Liver (tissue), 7 donors: ENCODE measurements at regions not wholly inside any gene's neighbourhood (a gene's known extent, or its start where the extent isn't known, plus 50 kb on each side); places are given as distances from the start of the nearest gene placed in this dataset.

Source experiments
- DNase-seq: peaks from one replicate; pipeline ENCODE4 v3.0.0-alpha.2; 2017; ENCODE audit warnings: low spot score
- H3K27ac ChIP-seq, 2 donors: one replicate each; pipeline ENCODE4 v1.7.0; 2013; ENCODE audit warnings: inconsistent platforms in 2 of 2, low read length in 2 of 2, control low read depth in 1 of 2, low read depth in 1 of 2, mild to moderate bottlenecking in 1 of 2
- H3K27me3 ChIP-seq, 4 donors: one replicate each; pipeline versions ENCODE4 v1.6.1 to v1.7.0; 2013; ENCODE audit warnings: low read length in 3 of 4, inconsistent platforms in 1 of 4, mild to moderate bottlenecking in 1 of 4, moderate library complexity in 1 of 4; ENCODE audit not compliant: control insufficient read depth in 4 of 4, insufficient read depth in 4 of 4
- H3K36me3 ChIP-seq, 4 donors: one replicate each; pipeline versions ENCODE4 v1.6.1 to v1.7.0; 2013; ENCODE audit warnings: low read length in 3 of 4, mild to moderate bottlenecking in 3 of 4, low read depth in 1 of 4, moderate library complexity in 1 of 4; ENCODE audit not compliant: control insufficient read depth in 4 of 4, insufficient read depth in 3 of 4
- H3K4me1 ChIP-seq, 4 donors: one replicate each; pipeline versions ENCODE4 v1.6.1 to v1.7.0; 2013; ENCODE audit warnings: low read length in 3 of 4, mild to moderate bottlenecking in 3 of 4, moderate library complexity in 1 of 4; ENCODE audit not compliant: control insufficient read depth in 4 of 4, insufficient read depth in 4 of 4
- H3K4me3 ChIP-seq, 3 donors: one replicate each; pipeline versions ENCODE4 v1.6.1 to v1.7.0; 2013; ENCODE audit warnings: low read length in 3 of 3, control low read depth in 1 of 3, low read depth in 1 of 3, mild to moderate bottlenecking in 1 of 3
- H3K9ac ChIP-seq, 2 donors: one replicate each; pipeline ENCODE4 v1.7.0; 2013; ENCODE audit warnings: low read length in 2 of 2, mild to moderate bottlenecking in 2 of 2, moderate library complexity in 2 of 2, control low read depth in 1 of 2, low read depth in 1 of 2
- H3K9me3 ChIP-seq, 4 donors: one replicate each; pipeline versions ENCODE4 v1.6.1 to v1.7.0; 2013; ENCODE audit warnings: low read length in 3 of 4; ENCODE audit not compliant: control insufficient read depth in 4 of 4
- ATF3 ChIP-seq: IDR thresholded peaks from 2 replicates; pipeline ENCODE4 v1.6.1; 2016; ENCODE audit warnings: antibody characterized with exemption
- CTCF ChIP-seq: fragments of 150-350 bp; IDR thresholded peaks from 2 replicates; pipeline ENCODE4 v1.5.1; 2017; ENCODE audit warnings: improper control_type of control experiment, low read depth, low read length; ENCODE audit not compliant: missing input control
- EGR1 ChIP-seq, 2 donors: IDR thresholded peaks; 2 replicates each; pipeline ENCODE4 v1.6.1; 2016 to 2018; ENCODE audit warnings: antibody characterized with exemption in 2 of 2, low read depth in 2 of 2
- FOXA1 ChIP-seq: IDR thresholded peaks from 2 replicates; pipeline ENCODE4 v1.6.1; 2016; ENCODE audit warnings: antibody characterized with exemption
- FOXA2 ChIP-seq: IDR thresholded peaks from 2 replicates; pipeline ENCODE4 v1.6.1; 2016; ENCODE audit warnings: antibody characterized with exemption
- GABPA ChIP-seq, 2 donors: IDR thresholded peaks in 1 of 2; conservative IDR thresholded peaks in 1 of 2; 2 replicates each; pipeline ENCODE4 v1.6.1; 2016; ENCODE audit warnings: antibody characterized with exemption in 2 of 2, mild to moderate bottlenecking in 1 of 2, moderate library complexity in 1 of 2
- HNF4A ChIP-seq, 2 donors: conservative IDR thresholded peaks; 2 replicates each; pipeline ENCODE4 v1.6.1; 2016; ENCODE audit warnings: antibody characterized with exemption in 2 of 2, mild to moderate bottlenecking in 2 of 2
- HNF4G ChIP-seq: IDR thresholded peaks from 2 replicates; pipeline ENCODE4 v1.6.1; 2016; ENCODE audit warnings: antibody characterized with exemption
- JUND ChIP-seq, 2 donors: IDR thresholded peaks; 2 replicates each; pipeline ENCODE4 v1.6.1; 2016; ENCODE audit warnings: antibody characterized with exemption in 2 of 2
- MAX ChIP-seq: IDR thresholded peaks from 2 replicates; pipeline ENCODE4 v1.6.1; 2016; ENCODE audit warnings: antibody characterized with exemption
- NR2F2 ChIP-seq: IDR thresholded peaks from 2 replicates; pipeline ENCODE4 v1.6.1; 2016; ENCODE audit warnings: antibody characterized with exemption
- RAD21 ChIP-seq, 2 donors: IDR thresholded peaks; 2 replicates each; pipeline ENCODE4 v1.6.1; 2016; ENCODE audit warnings: antibody characterized with exemption in 2 of 2, mild to moderate bottlenecking in 2 of 2
- REST ChIP-seq: IDR thresholded peaks from 2 replicates; pipeline ENCODE4 v1.6.1; 2016; ENCODE audit warnings: antibody characterized with exemption, mild to moderate bottlenecking
- RXRA ChIP-seq, 2 donors: IDR thresholded peaks; 2 replicates each; pipeline ENCODE4 v1.6.1; 2017 to 2018; ENCODE audit warnings: antibody characterized with exemption in 2 of 2, mild to moderate bottlenecking in 1 of 2
- SP1 ChIP-seq: IDR thresholded peaks from 2 replicates; pipeline ENCODE4 v1.6.1; 2018; ENCODE audit warnings: antibody characterized with exemption, mild to moderate bottlenecking
- TAF1 ChIP-seq: conservative IDR thresholded peaks from 2 replicates; pipeline ENCODE4 v1.6.1; 2016; ENCODE audit warnings: antibody characterized with exemption, mild to moderate bottlenecking
- YY1 ChIP-seq: IDR thresholded peaks from 2 replicates; pipeline ENCODE4 v1.6.1; 2016; ENCODE audit warnings: antibody characterized with exemption, mild to moderate bottlenecking
- ZBTB33 ChIP-seq: IDR thresholded peaks from 2 replicates; pipeline ENCODE4 v1.6.1; 2016; ENCODE audit warnings: antibody characterized with exemption
- donor health status: healthy.
- donor health status: healthy.
- donor health status: healthy.
- donor health status: healthy.

- Histone ChIP-seq H3K27ac (no peak overlapping the region), H3K36me3 (no peaks in the 10 kb centered on the region), H3K27me3 (no peaks in the 10 kb centered on the region), H3K9ac (no peak overlapping the region), H3K9me3 (no peaks in the 10 kb centered on the region), H3K4me3 (no peak overlapping the region), H3K4me1 (no peaks in the 10 kb centered on the region)
- no peak for DNase-seq
- TF ChIP-seq HNF4A (conservative IDR thresholded peaks at IDR 0.05) (no peak), ZBTB33 (no peak), RXRA (IDR thresholded peaks at IDR 0.05) (no peak), SP1 (no peak), HNF4G (no peak), ATF3 (no peak), YY1 (no peak), FOXA2 (no peak), GABPA (IDR thresholded peaks at IDR 0.05 in 1 of 2, conservative IDR thresholded peaks at IDR 0.05 in 1 of 2) (no peak), FOXA1 (no peak), MAX (no peak), REST (no peak), JUND (IDR thresholded peaks at IDR 0.05) (no peak), TAF1 (no peak), RAD21 (IDR thresholded peaks at IDR 0.05) (no peak), NR2F2 (no peak), EGR1 (IDR thresholded peaks at IDR 0.05; ENCODE audit: low read depth in 2 of 2) (no peak), CTCF (no peak)
Observed at GRCh38 chr10:56973766-56974165, 612.7 kb upstream of the ZWINT start.
